NCI-H2171 (cell line): ENCODE measurements at regions not wholly inside any gene's neighbourhood (a gene's known extent, or its start where the extent isn't known, plus 50 kb on each side); places are given as distances from the start of the nearest gene placed in this dataset.
"Not testable (repeated sequence)": the region's sequence is repeated elsewhere in the genome, so short reads cannot be mapped to it uniquely, and the experiment has no call there.

Experiments used
- DNase-seq: peaks from one replicate; lab custom pipeline; 2025; lab: John Stamatoyannopoulos, UW

DNA sequence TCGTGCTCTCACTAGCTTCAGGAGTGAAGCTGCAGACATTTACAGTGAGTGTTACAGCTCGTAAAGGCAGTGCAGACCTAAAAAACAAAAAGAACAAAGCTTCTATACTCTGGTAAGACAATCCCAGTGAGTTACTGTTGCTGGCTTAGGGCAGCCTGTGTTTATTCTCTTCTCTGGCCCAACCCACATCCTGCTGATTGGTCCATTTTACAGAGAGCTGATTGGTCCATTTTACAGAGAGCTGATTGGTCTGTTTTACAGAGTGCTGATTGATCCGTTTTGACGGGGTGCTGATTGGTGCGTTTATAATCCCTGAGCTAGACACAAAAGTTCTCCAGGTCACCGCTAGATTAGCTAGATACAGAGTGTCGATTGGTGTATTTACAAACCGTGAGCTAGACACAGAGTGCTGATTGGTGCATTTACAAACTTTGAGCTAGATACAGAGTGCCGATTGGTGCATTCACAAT is 158.0 kb downstream of the KLRB1 start:
- DNase-seq, result not testable (repeated sequence)

DNA sequence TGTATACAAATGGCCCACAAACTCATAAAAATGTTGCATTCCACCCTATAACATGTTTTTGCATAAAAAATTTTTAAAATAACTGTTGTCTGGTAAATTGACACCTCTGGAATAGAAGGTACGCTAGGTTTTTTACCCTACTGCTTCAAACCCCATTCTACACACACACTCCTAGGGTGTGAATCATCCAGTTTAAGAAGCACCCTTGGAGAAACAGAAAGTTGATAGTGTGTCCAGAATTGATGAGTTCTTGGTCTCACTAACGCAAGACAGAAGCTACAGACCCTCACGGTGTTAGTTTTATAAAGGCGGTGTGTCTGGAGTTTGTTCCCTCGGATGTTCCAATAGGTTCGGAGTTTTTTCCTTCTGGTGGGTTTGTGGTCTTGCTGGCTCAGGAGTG is 158.5 kb downstream of the KLRB1 start:
- no peak for DNase-seq

DNA sequence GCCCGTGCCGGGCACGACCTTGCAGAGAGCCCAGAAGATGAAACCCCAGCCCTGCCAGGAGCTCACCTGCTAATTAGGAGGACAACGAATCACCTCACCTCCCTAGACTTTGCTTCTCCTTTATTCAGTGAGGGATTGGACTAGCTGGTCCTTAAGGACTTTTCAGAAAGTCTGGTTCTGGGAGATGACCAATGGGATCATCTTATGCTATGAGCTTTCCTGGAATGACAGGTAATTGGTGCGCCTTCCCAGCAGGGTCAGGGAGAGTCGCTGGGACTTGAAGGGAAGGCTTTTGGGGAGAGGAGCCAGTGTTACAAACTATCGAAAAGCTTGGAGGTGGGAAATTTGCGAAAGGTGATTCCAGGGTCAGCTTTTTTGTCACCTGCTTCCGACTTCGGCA is 159.1 kb downstream of the KLRB1 start:
- DNase-seq, result not testable (repeated sequence)

DNA sequence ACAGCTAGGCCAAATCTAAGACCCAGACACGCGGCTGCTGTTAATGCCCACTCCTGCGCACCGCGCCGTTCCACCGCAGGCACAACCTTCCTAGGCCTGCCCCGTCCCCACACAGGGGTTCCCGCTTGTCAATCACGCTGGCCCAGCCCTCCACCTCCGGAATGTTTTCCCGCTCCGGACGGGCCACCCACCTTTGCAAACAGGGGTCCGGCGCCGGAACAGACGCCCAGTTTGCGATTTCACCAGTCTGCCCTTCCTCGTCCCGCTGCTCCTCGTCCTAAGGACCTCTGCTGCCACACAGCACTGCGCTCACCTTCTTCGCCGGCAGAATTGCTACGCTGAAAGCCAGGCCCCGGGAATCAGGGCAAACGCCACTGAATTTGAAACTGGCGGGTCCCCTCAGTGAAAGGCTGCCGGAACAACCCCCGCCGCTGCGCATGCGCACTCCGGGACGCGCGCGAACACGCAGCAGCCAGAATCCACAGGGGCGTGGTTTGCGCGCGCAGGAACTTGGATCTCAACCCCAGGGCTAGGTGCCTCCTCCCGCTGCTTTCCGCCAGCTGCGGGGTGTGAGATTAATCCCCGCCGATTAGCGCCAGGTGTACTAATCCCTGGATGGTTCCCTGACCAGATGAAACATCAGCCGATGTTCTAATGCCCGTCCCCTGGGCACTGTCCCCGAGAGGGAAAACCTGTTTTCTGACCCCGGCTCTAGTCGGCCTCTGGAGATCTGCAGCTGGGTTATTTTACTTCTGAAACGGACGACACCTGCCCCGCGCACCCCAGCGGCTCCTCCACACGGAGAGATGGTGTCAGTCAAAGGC is 159.7 kb downstream of the KLRB1 start:
- peak; percentile 42 for DNase-seq

DNA sequence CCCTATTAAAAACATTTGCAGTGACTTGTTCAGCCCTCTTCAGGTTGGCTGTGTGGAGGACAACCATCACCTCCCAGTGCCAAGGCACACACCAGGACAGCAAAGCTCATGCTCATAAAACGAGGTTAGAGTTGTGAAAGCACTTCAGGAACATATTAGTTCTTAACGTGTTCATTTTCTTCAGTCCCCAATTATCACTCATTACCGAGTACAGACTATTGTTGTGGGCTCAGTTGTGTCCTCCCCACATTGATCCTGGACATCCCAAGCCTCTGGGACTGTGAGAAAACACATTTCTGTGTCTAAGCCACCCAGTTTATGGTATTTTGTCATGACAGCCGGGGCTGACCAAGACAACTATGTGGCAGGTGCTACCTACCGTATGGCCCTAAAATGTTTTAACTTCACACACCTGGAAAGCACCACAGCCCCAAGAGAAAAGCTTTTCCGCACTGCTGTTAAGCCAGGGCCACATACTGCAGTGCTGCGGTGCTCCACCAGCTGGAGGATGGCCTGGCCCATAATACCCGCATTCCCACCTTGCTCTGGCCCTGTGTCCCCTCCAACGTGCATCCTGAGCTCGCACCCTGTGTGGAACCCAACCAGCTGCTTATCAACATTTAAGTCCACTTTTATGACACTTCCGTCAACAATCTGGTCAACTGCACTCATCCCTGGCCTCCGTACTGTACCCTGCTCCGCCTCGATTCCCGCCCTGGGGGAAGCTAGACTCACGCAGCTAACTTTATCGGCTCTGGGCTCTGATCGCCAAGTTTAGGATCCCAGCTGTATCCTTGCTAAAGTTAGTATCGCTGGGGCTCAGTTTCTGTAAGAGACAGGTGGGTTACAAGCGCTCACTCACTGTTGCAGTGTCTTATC is 160.6 kb downstream of the KLRB1 start:
- DNase-seq, result not testable (repeated sequence)

DNA sequence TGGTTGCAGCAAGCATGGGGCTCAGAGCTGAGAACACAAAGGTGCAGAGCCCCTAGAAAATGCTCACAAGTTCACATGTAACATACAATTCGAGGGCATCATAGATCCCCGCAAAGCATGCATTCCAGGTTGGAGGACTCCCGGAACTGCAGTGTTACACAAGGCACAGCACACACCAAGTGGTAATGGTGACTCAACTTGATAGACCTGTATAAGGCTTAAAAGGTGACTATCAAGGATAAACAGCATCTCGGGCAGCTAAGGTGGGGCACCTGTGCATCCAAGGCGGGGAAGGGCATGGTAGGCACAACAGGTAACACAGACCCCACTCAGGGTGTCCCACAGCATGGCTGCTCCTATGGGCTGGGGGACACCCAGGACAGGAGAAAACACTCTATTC is 167.3 kb downstream of the KLRB1 start:
- not testable (repeated sequence) for DNase-seq

DNA sequence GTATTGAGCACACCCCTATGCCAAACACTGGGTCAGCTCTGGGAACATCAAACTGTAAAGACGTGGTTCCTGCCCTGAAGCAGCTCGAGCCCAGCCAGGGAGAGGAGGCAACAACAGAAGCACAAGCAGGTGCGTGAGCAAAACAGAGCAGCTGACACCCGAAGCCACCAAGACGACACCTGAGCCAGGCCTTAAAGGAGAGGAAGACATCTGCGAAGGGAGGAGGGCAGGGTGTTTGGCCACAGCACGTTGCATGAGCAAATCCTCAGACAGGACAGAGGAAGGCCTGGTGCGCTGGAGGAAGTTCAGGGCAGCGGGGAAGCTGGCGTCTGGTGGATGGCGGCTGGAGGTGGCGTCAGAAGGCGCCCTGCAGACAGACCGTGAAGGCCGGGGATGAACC is 172.0 kb downstream of the KLRB1 start:
- DNase-seq, result not testable (repeated sequence)

DNA sequence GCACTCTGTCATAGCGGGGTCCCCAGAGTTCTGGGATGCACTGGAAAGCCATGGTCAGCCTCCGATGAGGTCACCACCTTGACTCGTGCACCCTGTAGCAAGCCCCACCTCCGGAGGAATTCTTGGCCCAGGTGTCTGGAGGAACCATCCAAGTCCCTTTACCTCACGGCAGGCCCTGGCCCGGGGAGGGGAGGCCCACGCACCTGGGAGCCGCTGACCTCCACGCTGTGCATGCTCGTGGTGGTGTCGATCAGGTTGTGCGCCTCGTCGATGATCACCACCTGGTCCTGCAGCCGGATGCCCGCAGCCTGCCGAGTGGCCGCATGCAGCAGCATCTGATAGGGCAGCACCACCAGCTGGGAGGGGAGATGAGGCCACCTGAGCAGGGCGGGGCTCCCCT is 177.3 kb downstream of the KLRB1 start:
- not testable (repeated sequence) for DNase-seq

DNA sequence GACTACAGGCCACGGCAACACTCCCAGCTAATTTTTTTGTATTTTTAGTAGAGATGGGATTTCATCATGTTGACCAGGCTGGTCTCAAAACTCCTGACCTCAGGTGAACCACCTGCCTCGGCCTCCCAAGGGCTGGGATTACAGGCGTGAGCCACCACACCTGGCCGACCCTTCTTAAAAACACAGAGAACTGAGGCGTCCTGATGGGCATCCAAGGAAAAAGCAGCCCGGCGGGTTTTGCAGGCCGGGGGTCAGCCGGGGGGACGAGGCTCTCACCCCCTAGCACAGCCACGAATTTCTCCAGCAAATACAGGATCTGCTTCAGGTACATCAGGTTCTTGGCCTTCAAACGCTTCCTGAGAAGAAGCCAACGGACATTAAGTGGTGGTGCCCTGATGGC is 178.9 kb downstream of the KLRB1 start:
- not testable (repeated sequence) for DNase-seq

DNA sequence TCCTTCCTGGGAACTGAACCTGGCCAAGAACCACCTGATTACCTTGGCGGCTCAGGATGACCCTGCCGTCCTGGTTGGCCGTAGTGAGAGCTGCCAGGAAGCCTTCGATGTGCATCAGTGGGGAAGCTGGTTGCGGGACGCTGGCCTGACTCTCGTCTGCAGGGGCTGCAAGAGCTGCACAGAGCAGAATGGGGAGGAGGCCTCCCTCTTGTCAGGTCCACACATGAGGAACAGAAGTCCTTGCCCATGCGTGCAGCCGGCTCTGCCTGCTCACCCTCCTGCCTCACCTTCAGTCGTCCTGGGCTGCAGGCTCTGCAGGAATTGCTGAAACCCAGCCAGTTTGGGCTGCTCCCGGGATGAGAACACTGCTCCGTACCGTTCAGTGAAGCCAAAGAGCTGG is 182.3 kb downstream of the KLRB1 start:
- not testable (repeated sequence) for DNase-seq

DNA sequence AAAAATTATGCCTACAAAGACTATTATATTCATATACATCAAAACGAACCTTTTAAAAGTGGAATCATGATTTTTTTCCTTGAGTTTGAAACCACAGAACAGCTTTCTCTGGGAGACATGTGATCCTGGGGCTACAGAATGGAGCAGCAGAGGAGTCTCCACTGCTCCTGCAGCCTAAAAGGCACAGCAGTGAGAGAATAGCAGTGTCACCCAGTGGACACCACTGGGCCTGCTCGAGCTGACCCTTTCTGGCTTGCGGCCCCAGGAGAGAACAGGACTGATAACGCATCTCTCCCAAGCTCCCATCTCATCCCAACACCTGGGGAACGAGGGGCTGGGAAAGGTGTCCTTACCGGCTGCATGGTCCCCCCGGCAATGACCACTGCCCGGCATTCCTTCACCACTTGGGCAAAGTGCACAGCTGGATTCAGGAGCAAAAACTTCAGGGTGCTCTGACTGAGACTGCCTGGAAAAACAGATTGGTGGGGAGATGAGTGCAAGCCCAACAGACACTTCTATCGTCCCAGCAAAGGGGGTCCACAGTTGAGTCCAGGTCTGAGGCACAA is 183.5 kb downstream of the KLRB1 start:
- DNase-seq, result not testable (repeated sequence)

DNA sequence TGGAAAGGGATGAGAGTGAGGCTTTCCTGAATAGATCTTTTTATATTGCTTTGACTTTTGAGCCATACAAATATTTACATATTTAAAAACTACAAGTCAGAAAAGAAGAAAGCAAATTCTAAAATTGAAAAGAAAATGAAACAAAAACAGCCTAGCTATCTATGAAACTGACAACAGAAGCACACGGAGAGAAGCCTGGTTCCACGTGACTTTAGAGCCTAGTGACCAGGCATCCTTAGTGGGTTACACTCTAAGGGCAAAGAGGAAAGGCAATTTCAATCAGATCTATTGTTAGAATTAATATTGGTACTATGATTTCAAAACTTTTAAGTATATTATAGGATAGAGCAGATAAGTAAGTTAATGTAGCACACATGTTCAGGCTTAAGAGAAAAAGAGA is 185.0 kb downstream of the KLRB1 start:
- DNase-seq, result not testable (repeated sequence)

DNA sequence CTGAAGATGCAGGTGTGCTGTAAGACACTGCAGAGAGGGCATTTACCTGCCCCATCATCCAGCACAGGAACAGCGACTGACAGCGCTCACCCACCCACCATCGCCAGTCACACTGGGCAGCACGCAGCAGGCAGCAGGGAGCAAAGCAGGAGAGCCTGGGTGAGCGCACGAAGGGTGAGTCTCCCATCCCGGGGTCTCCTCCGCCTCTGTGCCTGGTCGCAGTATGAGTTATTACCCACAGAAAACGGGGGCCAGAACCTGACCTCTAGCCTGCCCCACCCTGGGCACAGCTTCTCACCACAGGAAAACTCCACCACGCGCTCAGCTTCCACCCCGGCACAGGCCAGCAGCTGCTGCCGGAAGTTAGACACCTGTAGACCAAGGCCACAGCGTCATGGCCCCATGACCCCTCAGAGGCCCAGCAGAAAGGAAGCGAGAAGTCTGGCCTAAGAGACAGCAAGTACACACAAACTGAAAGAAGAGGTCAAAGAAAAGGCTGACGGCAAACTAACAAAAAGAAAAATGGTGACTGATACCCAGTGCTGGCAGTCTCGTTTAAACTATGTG is 186.1 kb downstream of the KLRB1 start:
- DNase-seq, result not testable (repeated sequence)

DNA sequence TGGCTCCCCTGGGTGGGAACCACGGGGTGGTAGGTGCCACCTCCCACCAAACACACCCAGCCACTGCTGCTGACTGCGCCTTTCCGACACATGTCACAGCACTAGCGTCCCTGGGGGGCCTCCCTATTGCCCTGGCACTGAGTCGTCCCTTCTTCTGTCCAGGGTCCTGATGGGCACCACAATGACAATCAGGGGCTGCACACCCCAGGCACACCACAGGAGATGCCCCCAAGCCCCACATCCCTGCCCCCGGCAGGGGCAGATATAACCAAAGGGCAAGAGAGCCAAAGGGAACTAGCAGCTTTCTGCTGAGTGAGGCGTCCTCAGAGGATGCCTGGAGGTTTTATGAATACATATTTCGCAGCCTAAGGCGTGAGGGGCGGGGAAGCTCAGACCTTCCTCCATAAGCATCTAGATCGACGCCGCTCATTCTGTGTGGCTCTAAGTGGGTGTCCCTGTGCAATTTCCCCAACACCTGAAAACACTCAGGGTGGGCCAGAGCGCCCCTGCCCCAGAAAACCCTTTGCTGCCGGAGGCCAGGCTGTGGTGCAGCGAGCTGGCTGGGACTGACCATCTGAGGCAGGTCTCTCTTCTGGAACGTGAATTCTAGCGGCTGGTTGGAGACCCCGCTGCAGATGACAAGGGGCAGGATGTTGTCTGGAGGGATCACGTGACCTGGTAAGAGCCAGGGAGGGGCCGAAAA is 186.7 kb downstream of the KLRB1 start:
- not testable (repeated sequence) for DNase-seq

DNA sequence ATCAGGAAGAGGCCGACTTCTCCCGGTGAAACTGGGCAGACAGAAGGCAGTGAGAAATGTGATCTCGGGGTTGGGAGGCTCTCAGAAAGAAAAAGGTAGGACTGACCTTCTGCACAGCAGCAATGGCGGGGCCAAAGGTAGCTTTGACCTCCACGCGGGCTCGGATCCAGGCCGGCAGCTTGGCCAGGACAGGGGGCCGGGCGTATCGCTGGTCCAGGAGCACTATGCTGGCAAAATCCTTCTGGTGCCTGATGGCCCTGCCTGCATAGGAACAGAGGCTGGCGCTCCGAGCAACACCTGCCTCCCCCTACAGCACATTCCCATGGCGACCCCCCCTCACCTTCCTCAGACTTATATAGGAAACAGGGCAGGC is 189.1 kb downstream of the KLRB1 start:
- not testable (repeated sequence) for DNase-seq

DNA sequence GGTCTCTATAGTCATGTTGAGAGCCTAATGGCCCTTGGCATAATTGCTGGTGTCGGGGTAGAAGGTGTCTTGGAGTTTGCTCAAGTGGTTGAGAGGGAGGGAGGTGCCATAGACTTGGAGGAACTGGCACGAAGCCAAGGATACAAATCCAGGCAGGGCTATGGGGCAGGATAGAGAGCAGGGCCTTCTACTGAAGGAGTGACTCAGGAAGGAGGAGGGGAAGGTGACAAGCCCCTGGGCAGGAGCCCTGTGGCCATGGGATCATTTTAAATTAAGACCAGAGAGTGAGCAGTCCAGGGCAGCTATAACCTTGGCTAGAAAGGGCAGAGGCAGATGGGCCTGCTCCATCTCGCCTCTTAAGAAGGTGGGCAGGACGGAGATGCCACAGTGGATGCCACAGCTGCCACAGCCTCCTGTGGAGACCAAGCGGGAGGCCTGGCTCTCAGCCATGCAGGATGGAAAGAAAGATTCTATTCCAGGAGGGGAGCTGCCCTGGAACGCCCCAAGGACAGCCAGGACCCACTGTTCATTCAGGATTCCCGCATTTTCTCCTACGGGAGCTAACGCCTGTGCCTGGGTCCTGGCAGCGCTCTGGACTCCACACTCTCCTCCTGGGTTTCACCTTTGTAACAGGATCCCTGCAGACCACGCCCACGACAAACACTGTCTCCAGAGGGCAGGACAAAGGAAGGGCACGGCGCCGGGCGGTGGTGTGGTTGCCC is 189.6 kb downstream of the KLRB1 start:
- DNase-seq, result not testable (repeated sequence)

DNA sequence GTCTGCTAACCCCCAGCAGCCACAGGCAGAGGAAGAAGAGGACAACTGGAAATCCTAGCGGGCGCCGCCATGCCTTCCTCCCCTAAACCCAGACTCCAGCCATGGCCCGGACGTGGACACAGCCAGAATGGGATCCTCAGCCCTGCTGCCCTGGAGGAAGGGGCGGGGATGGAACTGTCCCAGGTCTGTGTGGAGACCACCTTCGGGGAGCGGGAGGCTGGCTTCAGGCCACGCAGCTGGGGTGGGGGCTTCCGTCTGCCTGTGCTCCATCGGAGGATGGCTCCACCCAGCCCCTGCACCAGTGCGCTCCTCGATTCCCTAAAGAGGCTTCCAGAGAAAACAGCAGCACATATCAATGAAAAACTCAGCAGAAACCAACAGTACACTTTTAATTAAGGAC is 190.4 kb downstream of the KLRB1 start:
- not testable (repeated sequence) for DNase-seq

DNA sequence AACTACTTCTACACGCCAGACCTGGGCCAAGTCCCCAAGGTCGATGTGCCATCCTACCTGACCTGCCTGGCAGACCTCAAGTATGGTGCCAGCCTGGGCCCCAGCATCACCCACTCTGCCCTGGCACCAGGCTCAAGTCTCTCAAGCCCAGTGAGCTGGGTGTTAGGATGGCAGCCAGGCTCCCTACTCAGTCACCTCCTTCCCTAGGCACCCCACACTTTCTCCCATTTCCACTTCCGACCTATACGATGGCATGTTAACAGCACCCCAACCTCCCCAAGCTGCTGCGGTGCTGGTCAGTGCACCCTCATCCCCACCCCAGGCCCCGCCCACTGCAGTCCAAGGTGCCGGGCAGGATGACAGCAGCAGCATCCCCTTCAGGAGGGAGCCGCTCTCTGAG is 191.4 kb downstream of the KLRB1 start:
- not testable (repeated sequence) for DNase-seq

DNA sequence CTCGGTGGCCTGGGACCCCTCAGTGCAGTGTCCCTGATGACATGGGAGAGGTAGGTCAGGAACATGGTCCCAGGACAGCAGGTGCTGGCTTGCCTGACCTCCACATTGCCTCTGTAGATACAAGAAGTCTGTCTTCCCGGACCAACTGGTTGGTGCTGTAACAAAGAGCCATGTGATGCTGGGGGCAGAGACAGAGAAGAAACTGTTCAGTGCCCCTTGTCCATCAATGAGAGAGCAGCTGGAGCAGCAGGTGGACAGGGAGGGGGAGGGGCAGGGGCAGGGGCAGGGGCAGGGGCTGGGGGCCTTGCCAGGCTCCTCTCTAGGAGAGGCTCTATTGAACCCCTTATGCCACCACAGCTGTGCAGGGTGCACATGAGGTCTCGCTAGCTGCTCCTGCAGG is 191.8 kb downstream of the KLRB1 start:
- not testable (repeated sequence) for DNase-seq

DNA sequence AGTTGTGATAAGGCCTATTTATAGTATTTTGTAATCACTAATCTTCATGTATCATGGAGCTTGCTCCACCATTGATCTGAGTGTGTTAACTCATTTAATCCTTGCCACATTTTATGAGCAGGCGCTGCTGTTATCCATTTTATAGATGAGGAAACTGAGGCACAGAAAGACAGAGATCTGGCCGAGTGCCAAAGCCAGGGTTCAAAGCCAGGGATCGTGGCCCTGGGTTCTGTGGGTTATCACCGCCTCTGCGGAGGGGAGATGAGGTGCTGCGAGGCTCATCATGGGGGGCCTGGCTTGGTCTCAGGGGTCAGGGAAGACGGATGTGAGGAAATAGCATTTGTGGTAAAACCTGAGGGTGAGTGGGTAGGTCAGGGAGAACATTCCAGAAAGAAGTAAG is 193.9 kb downstream of the KLRB1 start:
- DNase-seq, result not testable (repeated sequence)

DNA sequence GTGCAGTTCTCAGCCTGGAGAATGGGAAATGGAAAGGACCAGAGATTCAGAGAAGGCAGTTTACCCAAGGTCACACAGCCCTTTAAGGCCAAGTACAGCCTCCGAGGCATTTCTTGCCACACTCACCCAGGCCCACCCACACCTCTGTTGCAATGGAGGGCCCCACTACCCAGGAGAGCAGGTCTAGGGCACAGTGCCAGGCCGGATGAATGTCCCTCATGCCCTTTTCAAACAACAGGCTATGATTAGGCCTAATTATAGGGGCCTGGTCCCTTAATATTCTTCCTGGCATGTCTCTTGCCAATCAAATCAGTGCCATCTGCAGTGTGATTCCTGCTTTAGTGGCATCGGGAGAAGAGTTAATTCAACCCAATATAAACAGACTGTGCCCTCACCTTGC is 195.3 kb downstream of the KLRB1 start:
- not testable (repeated sequence) for DNase-seq
